ENCODE measurements at regions not wholly inside any gene's neighbourhood (a gene's known extent, or its start where the extent isn't known, plus 50 kb on each side); places are given as distances from the start of the nearest gene placed in this dataset.

DNA sequence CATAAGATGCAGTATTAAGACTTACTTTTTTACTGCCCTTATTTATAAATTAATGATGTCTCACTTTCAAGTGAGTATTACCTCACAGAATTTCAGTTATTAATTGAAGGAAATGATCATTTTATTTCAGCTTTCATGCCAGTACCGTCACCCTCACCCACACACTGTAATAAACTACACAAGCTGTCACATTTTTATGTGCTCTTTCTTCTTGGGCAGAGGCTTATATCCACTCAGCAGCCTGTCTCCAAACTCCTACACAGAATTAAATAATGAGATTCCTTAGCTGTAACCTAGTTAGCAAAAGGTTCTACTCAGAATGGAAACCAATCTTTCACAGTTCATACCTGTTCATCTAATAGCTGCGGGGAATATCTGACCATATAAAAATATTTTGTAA, 1915.8 kb upstream of the CDH6 start:
- TF ChIP-seq CREB1 (IDR thresholded peaks at IDR 0.05; ENCODE audit: low read depth) (no peak), RAD21 (IDR thresholded peaks at IDR 0.05; ENCODE audit: low read depth) (no peak), TCF12 (IDR thresholded peaks at IDR 0.05; ENCODE audit: low read depth) (no peak), CEBPB (IDR thresholded peaks at IDR 0.05) (no peak), EP300 (IDR thresholded peaks at IDR 0.05; ENCODE audit: borderline replicate concordance) (no peak), TAF1 (IDR thresholded peaks at IDR 0.05; ENCODE audit: low read depth) (no peak)
- TF ChIP-seq, protein P1, sequence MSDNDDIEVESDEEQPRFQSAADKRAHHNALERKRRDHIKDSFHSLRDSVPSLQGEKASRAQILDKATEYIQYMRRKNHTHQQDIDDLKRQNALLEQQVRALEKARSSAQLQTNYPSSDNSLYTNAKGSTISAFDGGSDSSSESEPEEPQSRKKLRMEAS (IDR thresholded peaks at IDR 0.05), result no peak
- TF ChIP-seq, protein P2, sequence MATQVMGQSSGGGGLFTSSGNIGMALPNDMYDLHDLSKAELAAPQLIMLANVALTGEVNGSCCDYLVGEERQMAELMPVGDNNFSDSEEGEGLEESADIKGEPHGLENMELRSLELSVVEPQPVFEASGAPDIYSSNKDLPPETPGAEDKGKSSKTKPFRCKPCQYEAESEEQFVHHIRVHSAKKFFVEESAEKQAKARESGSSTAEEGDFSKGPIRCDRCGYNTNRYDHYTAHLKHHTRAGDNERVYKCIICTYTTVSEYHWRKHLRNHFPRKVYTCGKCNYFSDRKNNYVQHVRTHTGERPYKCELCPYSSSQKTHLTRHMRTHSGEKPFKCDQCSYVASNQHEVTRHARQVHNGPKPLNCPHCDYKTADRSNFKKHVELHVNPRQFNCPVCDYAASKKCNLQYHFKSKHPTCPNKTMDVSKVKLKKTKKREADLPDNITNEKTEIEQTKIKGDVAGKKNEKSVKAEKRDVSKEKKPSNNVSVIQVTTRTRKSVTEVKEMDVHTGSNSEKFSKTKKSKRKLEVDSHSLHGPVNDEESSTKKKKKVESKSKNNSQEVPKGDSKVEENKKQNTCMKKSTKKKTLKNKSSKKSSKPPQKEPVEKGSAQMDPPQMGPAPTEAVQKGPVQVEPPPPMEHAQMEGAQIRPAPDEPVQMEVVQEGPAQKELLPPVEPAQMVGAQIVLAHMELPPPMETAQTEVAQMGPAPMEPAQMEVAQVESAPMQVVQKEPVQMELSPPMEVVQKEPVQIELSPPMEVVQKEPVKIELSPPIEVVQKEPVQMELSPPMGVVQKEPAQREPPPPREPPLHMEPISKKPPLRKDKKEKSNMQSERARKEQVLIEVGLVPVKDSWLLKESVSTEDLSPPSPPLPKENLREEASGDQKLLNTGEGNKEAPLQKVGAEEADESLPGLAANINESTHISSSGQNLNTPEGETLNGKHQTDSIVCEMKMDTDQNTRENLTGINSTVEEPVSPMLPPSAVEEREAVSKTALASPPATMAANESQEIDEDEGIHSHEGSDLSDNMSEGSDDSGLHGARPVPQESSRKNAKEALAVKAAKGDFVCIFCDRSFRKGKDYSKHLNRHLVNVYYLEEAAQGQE (IDR thresholded peaks at IDR 0.05; ENCODE audit: low read depth), result no peak

All from Ishikawa (cell line).